Neural progenitor cell (in vitro differentiated cells): ENCODE measurements at regions not wholly inside any gene's neighbourhood (a gene's known extent, or its start where the extent isn't known, plus 50 kb on each side); places are given as distances from the start of the nearest gene placed in this dataset.

Source experiments
- EZH2phosphoT487 ChIP-seq: fragments of 200-600 bp; sonication (generic); IDR thresholded peaks from 2 replicates; pipeline ENCODE4 v1.6.1; 2017; ENCODE audit warnings: antibody characterized with exemption
- TF ChIP-seq, protein P1 (sequence below): fragments of 200-600 bp; sonication (generic); IDR thresholded peaks from 2 replicates; pipeline ENCODE4 v1.5.1; 2017; ENCODE audit warnings: antibody characterized with exemption, mild to moderate bottlenecking

DNA sequence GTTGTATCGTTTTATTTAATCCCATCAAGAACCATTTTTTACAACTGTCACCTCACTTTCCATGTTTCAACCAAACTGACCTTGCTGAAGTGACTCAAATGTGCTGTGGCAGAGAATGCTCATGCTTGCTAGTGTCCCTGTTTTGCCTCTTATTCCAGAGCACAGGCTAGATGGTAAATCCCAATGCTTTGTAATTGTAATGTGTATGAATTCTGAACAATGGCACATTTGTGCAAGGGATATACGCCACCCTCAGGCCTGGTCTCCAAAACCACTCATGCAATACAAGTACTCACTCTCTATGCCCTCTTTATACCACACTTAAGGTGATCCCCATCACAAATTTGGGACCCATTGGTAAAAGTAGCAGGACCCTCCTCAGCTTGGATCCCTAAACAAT, 313.6 kb downstream of the HHIPL2 start:
- TF ChIP-seq, protein P1, sequence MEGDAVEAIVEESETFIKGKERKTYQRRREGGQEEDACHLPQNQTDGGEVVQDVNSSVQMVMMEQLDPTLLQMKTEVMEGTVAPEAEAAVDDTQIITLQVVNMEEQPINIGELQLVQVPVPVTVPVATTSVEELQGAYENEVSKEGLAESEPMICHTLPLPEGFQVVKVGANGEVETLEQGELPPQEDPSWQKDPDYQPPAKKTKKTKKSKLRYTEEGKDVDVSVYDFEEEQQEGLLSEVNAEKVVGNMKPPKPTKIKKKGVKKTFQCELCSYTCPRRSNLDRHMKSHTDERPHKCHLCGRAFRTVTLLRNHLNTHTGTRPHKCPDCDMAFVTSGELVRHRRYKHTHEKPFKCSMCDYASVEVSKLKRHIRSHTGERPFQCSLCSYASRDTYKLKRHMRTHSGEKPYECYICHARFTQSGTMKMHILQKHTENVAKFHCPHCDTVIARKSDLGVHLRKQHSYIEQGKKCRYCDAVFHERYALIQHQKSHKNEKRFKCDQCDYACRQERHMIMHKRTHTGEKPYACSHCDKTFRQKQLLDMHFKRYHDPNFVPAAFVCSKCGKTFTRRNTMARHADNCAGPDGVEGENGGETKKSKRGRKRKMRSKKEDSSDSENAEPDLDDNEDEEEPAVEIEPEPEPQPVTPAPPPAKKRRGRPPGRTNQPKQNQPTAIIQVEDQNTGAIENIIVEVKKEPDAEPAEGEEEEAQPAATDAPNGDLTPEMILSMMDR = no peak
- no peak for TF ChIP-seq EZH2phosphoT487
